Lower leg skin (tissue), 4 donors: ENCODE measurements at regions not wholly inside any gene's neighbourhood (a gene's known extent, or its start where the extent isn't known, plus 50 kb on each side); places are given as distances from the start of the nearest gene placed in this dataset.

Experiments
- DNase-seq, 2 donors: peaks; one replicate each; pipeline ENCODE4 v3.0.0-alpha.2; 2019; ENCODE audit warnings: low spot score in 2 of 2
- H3K4me3 ChIP-seq: fragments of 200-600 bp; sonication (generic); 2 replicates; pipeline ENCODE4 v1.5.1; 2017; ENCODE audit warnings: mild to moderate bottlenecking, low read depth; ENCODE audit not compliant: poor library complexity, severe bottlenecking
- CTCF ChIP-seq, 3 donors: fragments of 450-650 bp; IDR thresholded peaks; one replicate each; pipeline ENCODE4 v1.5.1; 2016; ENCODE audit warnings: antibody characterized with exemption in 3 of 3, mild to moderate bottlenecking in 3 of 3, moderate library complexity in 2 of 3
- POLR2A ChIP-seq, 2 donors: fragments of 450-650 bp; IDR thresholded peaks; one replicate each; pipeline ENCODE4 v1.6.1; 2016 to 2017; ENCODE audit warnings: antibody characterized with exemption in 2 of 2, mild to moderate bottlenecking in 1 of 2, moderate library complexity in 1 of 2
- WGBS, 2 donors: methylation state at CpG; one replicate each; pipeline ENCODE4 v1.1.5; 2018; 5-methylcytosine and 5-hydroxymethylcytosine counted together
- intact Hi-C: fragments of 100-400 bp; cut with DNase I; formaldehyde crosslinking; loops from one replicate; pipeline ENCODE4 v1.15.0; 2023; ENCODE audit warnings: low total_unique reads

- TF ChIP-seq CTCF (IDR thresholded peaks at IDR 0.05) (no peak), POLR2A (IDR thresholded peaks at IDR 0.05) (no peak)
- intact Hi-C loops: no loop called here
- no peak overlapping the region for H3K4me3 ChIP-seq
- WGBS, 2 donors: 65 to 72% methylated on average over 3 of the region's 3 CpGs
- DNase-seq: no peak
These were observed 427.7 kb downstream of the FOXO1 start for GRCh38 chr13:40238761-40239160.

GRCh38 chr13:40240293-40240692 lies 426.1 kb downstream of the FOXO1 start:
- 50 to 57% methylated on average over 2 of the region's 2 CpGs for WGBS, 2 donors
- intact Hi-C loops: no loop called here
- DNase-seq: no peak
- no peak overlapping the region for H3K4me3 ChIP-seq
- TF ChIP-seq CTCF (IDR thresholded peaks at IDR 0.05) (no peak), POLR2A (IDR thresholded peaks at IDR 0.05) (no peak)

GRCh38 chr13:40241125-40241798 lies 425.2 kb downstream of the FOXO1 start:
- 92% methylated on average over 3 of the region's 3 CpGs for WGBS, 2 donors
- TF ChIP-seq CTCF (IDR thresholded peaks at IDR 0.05) (no peak), POLR2A (IDR thresholded peaks at IDR 0.05) (no peak)
- DNase-seq: no peak
- intact Hi-C loops: no loop called here
- H3K4me3 ChIP-seq: no peak overlapping the region

GRCh38 chr13:40243047-40243446 lies 423.4 kb downstream of the FOXO1 start:
- no peak for DNase-seq
- intact Hi-C loops: no loop called here
- no peak overlapping the region for H3K4me3 ChIP-seq
- WGBS, 2 donors: 92 to 96% methylated on average over 3 of the region's 3 CpGs
- TF ChIP-seq CTCF (IDR thresholded peaks at IDR 0.05) (no peak), POLR2A (IDR thresholded peaks at IDR 0.05) (no peak)

GRCh38 chr13:40243982-40244381 lies 422.5 kb downstream of the FOXO1 start:
- 43 to 61% methylated on average over 3 of the region's 3 CpGs for WGBS, 2 donors
- no peak overlapping the region for H3K4me3 ChIP-seq
- intact Hi-C loops: no loop called here

More at GRCh38 chr13:40243982-40244381, 422.5 kb downstream of the FOXO1 start:
- TF ChIP-seq POLR2A (IDR thresholded peaks at IDR 0.05) (no peak), CTCF (IDR thresholded peaks at IDR 0.05) (no peak)
- DNase-seq: no peak
